GM18873 (cell line): ENCODE measurements at regions not wholly inside any gene's neighbourhood (a gene's known extent, or its start where the extent isn't known, plus 50 kb on each side); places are given as distances from the start of the nearest gene placed in this dataset.
"Not testable (repeated sequence)": the region's sequence is repeated elsewhere in the genome, so short reads cannot be mapped to it uniquely, and the experiment has no call there.

Experiments
- ATAC-seq: cut with Tn5 transposase; IDR thresholded peaks from one replicate; pipeline ENCODE4 v1.9.1; 2021; ENCODE audit warnings: mild to moderate bottlenecking, moderate library complexity, moderate number of reproducible peaks; ENCODE audit not compliant: unreplicated experiment, low FRiP score

DNA sequence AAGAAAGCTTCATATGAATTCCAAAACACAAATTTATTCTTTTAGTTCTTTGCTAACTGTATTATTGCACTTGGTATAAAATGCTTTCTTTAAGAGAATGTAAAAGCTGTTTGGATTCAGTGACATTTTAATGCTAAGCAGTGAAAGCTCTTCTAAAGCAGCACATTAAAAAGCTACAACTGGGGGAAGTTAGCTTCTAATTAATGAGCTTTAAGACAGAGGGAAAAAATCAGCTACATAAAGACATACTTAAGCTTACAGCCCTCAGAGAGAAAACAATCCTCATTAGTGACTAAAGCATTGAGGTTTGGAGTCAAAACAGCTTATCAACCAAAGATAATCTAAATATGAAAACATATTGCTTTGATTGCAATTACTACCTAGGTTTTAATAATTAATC, 1222.2 kb upstream of the SPRY2 start:
- no peak for ATAC-seq

DNA sequence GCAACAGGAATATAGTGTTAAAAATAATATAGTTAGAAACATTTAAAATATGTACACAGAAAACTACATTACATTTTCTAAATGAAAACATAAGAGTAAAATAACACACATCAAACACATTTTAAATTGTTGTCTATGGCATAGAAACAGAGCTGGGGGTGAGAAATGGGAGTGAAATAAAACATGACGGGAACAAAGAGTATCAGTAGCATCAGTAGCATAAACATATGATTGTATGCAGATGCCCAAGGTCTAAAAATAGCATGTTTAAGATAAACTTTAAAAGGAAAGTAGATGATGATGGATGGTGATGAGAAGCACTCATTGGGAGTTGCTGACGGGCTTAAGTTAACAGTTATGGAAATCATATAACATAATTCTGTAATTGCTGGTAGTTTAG, 1221.7 kb upstream of the SPRY2 start:
- ATAC-seq = no peak

DNA sequence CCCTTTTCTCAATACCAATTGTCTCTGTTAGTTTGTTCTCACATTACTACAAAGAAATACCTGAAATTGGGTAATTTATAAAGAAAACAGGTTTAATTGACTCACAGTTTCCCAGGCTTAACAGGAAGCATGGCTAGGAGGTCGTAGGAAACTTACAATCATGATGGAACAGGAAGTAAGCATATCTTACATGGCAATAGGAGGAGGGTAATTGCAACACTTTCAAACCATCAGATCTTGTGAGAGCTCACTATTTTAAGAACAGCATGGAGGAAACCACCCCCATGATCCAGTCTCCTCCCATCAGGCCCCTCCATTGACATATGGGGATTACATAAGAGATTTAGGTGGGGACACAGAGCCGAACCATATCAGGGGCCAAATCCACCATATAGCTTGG, 1210.1 kb upstream of the SPRY2 start:
- no peak for ATAC-seq

DNA sequence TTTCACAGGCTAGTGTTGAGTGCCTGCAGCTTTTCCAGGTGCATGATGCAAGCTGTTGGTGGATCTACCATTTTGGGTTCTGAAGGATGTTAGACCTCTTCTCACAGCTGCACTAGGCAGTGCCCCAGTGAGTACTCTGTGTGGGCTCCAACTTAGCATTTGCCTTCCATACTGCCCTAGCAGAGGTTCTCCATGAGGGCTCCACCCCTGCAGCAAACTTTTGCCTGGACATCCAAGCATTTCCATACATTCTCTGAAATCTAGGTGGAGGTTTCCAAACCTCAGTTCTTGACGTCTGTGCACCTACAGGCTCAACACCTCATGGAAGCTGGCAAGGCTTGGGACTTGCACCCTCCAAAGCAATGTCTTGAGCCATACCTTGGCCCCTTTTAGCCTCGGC, 1205.4 kb upstream of the SPRY2 start:
- not testable (repeated sequence) for ATAC-seq

DNA sequence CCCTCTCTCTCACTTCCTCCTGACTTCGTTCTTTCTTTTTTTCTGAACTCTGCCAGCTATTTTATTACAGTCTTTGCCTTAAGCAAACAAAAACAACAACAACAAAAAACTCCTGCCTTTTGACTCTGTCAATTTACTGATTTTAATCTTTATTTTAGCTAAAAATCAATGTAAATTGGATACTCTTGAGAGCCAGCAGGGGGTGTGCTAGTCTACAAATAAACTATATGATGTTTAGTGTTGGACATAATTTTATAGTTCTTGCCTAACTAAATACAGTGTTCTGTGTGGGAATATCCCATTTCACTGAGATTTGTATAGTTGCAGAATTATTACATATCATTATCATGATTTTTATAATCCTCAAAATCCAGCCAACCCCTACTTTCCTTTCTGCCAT, 1199.9 kb upstream of the SPRY2 start:
- ATAC-seq = no peak

DNA sequence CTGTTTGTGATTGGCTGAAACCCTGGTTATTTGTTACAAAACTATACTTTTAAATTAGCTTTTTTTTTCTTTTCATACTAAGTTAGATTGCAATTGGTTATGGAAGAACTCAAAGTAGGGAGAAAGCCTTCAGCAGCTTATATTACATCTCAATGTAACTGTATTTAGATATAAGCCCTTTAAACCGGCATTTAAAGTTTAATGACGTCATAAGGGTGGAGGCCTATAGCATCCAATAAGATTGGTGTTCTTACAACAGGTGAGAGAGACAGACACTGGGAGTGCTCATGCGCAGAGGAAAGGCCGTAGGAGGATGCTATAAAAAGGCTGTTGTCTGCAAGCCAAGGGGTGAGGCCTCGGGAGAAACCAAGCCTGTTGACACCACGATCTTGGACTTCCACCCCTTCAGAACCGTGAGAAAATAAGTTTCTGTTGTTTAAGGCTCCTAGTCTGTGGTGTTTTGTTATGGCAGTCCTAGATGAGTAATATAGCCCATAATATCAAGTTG, 1198.8 kb upstream of the SPRY2 start:
- no peak for ATAC-seq

DNA sequence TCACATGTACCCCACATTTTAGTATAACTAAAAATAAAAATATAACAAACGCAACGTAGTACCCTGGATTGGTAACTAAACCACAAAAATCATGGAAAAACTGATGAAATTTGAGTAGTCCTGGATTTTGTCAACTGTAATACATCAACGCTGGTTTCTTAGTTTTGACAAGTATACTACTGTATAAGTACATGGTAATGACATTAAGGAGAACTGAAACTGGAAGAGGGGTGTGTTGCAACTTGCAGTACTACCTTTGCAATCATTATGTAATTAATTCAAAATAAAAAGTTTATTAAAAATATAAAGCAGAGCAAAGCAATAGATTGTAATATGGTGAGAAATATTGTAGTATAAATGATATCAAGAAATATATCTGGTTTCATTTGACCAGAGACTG, 1158.0 kb upstream of the SPRY2 start:
- ATAC-seq = no peak

DNA sequence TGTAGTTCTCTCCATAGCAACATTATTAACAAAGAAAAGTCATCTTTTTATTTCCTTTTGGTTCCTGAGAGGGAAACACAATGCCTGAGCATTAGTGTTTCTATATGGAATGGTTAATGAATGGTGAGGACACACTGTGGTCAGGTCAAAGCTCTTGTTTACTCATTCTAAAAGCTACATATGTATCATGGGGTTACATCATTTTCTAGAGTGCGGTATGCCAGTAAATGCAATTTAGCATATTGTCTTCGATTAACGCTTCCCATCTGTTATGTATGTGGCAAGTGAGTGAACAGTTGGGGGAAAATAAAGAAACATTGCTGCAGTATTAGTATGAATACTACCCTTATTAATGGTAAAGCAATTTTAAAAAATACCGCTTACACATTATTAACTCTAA, 1152.2 kb upstream of the SPRY2 start:
- no peak for ATAC-seq

DNA sequence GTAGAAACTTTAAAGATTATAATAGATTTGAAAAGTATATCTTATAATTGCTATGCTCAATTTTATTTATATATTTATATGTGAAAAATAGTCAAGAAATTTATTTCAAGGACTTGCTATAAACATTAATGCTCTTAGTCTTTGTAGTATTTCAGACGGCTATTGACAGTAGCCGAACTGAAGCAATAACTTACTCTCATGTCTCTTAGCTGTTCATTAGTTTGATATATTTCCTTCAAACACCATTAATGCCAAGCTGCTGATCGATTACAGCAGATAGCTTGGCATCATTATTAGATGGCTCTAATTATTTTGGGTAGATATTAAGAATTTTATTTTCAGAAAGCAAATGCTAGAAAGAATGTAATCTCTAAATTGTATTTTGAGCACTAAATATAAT, 1151.5 kb upstream of the SPRY2 start:
- no peak for ATAC-seq

DNA sequence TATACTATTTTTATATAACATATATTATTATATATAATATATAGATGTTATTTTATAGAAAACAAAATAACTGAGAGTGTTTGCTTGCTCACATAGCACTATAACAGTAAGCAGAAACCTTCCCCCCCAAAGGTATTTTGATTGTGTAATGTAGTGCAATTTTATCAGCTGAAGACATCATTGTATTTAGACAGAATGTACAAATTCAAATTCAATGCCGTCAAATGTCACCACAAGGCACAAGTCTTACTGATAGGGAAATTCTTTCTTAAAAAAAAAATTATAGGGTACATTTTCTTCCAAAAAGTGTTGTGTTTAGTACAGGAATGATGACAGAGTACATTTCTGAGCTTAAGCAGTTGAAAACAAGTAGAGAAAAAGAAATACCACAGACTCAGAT, 1147.1 kb upstream of the SPRY2 start:
- no peak for ATAC-seq

DNA sequence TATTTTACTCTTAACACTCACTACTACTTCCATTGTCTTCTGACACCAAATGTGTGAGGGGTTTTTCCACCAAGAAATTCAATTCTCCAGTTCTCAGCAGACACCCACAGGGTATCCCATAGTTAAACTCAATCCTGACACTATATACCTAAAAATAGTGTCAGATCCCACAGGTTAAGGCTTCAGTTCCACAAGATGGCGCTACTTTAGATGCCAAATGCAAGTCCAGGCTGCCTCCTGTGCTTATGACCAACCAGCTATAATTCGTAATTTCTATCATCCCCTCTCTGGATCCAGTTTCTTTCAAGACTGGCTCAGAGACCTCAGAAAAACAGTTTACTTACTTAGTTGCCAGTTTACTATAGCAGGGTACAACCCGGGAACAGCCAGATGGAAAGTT, 1146.2 kb upstream of the SPRY2 start:
- no peak for ATAC-seq

DNA sequence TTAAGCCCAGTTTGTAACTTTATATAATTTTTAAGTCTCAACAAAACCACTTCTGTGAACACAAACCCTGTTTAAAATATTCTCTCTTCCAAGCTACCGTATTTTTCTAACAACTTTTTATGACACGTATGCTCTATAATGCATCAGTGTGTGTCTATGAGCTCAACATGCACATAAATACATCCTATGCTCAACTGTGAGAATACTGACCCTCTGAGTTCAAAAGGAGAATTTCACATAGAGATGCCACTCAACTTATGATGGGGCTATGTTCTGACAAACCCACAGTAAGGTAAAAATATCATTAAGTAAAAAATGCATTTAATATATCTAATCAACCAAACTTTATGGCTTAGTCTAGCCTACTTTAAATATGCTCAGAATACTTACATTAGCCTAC, 1139.7 kb upstream of the SPRY2 start:
- ATAC-seq = no peak

DNA sequence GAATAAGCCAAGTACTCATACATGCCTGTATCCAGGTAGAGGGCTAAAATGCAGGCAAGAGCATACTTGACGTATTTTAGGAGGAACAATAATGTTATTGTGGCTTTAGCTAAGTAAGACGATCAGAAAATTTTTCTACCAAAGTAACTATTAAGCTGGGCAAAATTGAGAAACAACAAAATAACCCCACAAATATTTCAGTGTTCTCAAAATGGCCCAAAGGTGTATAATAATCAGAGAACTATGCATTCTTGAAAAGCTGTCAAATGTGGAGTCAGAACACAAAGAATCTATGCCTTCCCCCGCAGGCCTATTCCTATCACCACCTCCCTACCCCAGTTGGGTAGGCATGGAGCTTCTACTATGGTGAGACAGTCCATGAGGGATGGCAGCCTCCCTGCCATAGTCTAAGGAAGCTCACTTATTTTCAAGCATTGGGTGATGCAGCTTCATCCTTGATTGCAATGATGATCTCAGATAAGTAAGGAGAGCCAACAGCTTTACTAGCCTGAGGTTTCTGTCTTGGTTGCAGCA, 1132.5 kb upstream of the SPRY2 start:
- ATAC-seq = no peak

DNA sequence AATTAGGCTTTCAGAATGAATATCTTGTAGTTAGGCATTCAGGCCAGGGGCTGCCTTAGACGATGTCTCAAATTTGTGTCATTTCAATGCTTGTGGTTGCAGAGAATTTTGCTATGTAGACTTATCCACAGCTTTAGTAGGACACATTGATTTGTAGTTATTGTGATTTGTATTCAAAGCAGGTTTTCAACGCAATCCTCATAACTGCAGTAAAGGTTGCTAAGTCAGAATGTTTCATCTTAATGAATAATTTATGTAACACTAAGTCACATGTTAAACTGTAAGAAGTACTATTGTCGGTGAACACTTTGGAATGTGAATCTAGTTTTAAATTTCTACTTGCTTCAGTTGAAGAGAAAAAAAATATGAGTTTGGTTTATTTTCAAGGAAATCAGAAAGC, 1117.2 kb upstream of the SPRY2 start:
- no peak for ATAC-seq

DNA sequence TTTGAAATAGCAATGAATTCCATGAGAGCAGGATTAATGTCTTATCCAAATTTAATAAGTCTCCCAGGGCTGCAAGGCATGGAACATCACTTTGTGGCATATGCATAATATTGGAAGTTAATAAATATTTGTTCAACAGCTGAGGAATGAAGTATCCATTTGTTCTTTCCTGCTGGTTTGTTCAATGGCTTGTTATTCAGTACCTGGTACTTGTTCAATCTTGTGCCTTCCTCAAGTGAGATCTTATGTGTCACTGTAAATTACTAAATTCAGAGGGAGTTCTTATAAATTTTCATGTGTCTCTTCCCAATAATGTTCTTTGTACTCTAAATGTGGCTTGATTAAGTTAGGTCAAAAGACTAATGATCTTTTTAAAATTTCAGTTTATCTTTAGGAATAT, 1105.5 kb upstream of the SPRY2 start:
- ATAC-seq = no peak

DNA sequence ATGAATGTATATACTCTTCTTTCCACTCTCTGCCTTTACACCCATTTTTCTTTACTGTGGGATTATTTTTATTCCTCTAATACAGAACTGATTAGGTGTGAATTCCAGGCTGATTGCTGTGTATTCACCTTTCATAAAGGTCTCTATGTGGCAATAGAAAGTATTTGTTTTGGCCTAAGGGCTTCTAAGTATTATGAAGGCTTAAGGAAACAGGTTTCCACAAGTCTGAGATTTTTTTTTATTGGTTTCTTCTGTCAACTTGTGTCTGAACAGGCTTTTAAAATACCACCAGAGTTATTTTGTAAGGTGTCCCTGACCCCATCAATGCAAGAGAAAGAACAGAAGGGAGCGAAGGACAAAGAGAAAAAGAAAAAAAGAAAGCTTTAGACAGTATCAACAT, 1102.0 kb upstream of the SPRY2 start:
- no peak for ATAC-seq

DNA sequence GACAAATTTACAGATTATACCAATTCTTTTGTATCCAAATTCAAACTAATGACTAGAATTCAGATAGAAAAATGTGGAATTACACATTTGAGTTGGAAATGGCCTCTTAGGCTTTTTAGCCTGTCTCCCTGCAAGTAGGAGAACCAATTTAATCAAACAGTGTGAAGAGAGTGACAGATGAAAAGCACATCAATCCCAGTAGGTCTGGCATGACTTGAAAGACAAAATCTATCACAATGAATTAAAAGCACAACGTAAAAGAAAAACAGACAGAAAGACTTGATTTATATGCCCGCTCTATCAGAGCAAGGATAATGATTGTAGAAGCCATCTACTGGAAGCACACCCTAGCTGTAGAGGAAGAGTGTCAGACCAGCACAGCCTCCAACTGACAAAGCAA, 1084.4 kb upstream of the SPRY2 start:
- ATAC-seq = no peak

DNA sequence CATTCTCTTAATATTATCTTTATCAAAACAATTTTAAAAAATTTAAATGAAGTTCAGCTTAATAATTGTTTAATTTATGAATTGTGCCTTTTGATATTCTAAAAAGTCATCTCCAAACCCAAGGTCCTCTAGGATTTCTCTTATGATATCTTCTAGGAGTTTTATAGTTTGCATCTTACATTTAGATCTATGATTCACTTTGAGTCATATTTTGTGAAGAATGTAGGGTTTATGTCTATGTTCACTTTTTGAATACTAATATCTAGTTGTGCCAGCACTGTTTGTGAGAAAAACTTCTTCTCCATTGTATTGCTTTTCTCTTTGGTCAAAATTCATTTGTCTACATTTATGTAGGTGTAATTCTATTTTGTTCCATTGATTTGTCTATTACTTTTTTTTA, 1068.4 kb upstream of the SPRY2 start:
- ATAC-seq = no peak

DNA sequence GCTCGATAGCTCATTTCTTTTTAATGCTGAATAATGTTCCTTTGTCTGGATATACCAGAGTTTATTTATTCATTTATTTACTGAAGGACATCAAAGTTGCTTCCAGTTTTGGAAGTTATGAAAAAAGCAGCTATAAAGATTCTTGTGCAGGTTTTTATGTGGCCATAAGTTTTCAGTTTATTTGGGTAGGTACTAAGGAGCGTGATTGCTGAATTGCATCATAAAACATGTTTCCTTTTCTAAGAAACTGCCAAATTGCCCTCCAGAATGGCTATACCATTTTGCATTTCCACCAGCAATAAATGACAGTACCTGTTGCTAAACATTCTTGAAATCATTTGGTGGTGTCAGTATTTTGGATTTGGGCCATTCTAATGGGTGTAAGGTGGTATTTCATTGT, 1067.7 kb upstream of the SPRY2 start:
- no peak for ATAC-seq

DNA sequence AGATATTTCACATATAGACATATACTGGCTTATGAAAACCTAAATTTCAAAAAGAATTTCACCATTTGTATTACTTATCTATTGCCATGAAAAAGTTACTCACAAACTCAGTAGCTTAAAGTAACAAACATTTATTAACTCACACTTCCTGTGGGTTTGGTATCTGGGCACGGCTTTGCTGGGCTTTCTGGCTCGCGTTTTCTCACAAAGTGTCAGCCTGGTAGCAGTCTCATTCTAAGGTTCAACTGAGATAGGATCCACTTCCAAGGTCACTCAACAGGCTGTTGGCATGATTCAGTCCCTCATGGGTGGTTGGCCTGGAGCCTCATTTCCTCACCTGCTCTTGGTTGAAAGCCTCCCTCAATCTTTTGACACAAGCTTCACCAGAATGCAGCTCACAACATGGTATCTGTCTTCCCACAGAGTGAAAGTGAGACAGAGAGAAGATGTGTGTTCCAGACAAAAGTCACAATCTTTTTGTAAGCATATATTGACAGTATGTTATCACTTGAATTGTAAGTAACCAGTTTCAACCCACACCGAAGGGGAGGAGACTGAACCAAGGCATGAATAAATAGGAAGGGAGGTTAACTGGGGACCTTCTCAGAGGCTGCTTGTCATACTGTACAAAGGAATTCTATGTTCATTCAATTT, 1065.8 kb upstream of the SPRY2 start:
- peak; percentile 85 for ATAC-seq

DNA sequence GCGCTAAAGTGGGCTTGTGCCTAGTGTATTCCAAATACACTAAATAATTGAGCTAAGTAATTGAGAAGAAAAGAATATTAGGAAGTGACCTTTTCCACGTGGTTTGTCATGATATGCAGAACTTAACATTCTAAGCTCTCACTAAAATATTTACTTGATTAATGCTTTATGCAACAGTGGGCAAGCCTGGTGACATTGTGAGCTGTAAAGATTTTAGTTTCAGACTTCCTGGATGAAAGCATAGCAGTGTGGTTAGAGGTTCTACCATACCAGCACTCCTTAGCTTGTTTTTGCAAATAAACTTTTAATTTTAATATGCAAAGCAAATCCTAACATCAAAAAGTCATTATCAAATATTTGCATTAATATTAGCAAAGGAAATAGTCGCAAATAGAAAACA, 1065.1 kb upstream of the SPRY2 start:
- ATAC-seq = no peak

DNA sequence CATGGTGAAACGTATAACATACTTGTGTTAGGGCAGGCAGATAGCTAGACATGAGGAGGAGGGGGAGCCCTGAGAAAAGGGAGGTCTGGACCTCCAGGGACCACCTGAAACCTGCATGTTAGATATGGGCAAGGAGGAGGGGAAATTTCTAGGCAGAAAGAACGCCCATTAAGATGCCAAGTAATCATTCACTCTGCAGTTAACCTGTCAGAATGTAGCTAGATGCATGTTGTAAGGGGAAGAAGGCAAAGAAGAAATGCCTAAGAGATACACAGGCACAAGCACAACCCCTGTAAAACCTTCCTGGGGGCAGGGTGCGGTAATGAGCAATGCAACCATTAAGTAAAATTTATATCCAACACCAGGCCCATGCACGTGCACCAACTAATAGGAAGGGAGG, 1055.3 kb upstream of the SPRY2 start:
- no peak for ATAC-seq

DNA sequence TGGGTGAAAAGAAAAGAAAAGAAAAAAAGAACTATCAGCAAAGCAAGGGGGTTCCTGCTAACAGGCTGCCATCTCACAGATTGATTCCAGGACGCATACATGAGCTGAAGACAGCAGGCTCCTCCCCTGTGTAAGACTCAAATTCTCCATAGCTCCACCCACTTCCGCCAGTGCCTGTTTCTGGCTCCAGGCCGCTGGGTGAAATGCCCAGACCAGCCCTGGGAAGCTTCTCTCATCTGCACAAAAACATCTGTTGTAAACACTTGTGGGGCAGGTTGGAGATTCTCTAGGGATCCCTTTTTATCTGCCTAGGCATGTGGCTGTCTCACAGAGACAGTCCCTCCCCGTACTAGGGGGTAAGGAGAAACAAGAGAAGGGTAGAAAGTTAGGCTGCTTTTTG, 1054.4 kb upstream of the SPRY2 start:
- no peak for ATAC-seq
